MCF 10A (cell line): ENCODE measurements at regions not wholly inside any gene's neighbourhood (a gene's known extent, or its start where the extent isn't known, plus 50 kb on each side); places are given as distances from the start of the nearest gene placed in this dataset.

Experiments
- BruUV-seq: library from RNA; stranded (reverse); fragments of 400-500 nt; replicated peaks from 2 replicates; lab custom pipeline; 2021; lab: Mats Ljungman, UMichigan
- CTCF ChIA-PET: fragments of 300-600 bp; sonication (Branson Sonifier 250); formaldehyde crosslinking; extraction: SDS; loops from one replicate; lab custom pipeline; 2021; ENCODE audit warnings: antibody characterized with exemption, inconsistent platforms; lab: Yijun Ruan, JAX
- POLR2A ChIA-PET: fragments of 300-600, 350-650 bp; sonication (Branson Sonifier 250); formaldehyde crosslinking; extraction: SDS; loops from one replicate; lab custom pipeline; 2020; ENCODE audit warnings: antibody characterized with exemption, inconsistent platforms; lab: Yijun Ruan, JAX
- DNase-seq: peaks from one replicate; pipeline ENCODE4 v3.0.0-alpha.2; 2018; ENCODE audit not compliant: unreplicated experiment
- H3K27ac Mint-ChIP-seq: one replicate; pipeline ENCODE4 v1.8.0; 2022; ENCODE audit warnings: mild to moderate bottlenecking, low read depth, mixed read lengths; ENCODE audit not compliant: unreplicated experiment
- H3K27me3 Mint-ChIP-seq: one replicate; pipeline ENCODE4 v1.8.0; 2022; ENCODE audit warnings: mixed read lengths; ENCODE audit not compliant: insufficient read depth, unreplicated experiment
- H3K36me3 Mint-ChIP-seq: one replicate; pipeline ENCODE4 v1.8.0; 2022; ENCODE audit warnings: mild to moderate bottlenecking, moderate library complexity, mixed read lengths; ENCODE audit not compliant: insufficient read depth, unreplicated experiment
- H3K4me1 Mint-ChIP-seq: one replicate; pipeline ENCODE4 v1.8.0; 2022; ENCODE audit warnings: mixed read lengths; ENCODE audit not compliant: insufficient read depth, unreplicated experiment
- H3K4me3 Mint-ChIP-seq: one replicate; pipeline ENCODE4 v1.8.0; 2022; ENCODE audit warnings: mild to moderate bottlenecking, moderate library complexity, mixed read lengths; ENCODE audit not compliant: unreplicated experiment
- H3K9me3 Mint-ChIP-seq: one replicate; pipeline ENCODE4 v1.8.0; 2022; ENCODE audit warnings: mixed read lengths; ENCODE audit not compliant: unreplicated experiment
- CTCF ChIP-seq: fragments of 200-600 bp; IDR thresholded peaks from one replicate; pipeline ENCODE4 v1.8.0; 2022; ENCODE audit warnings: antibody characterized with exemption, mild to moderate bottlenecking; ENCODE audit not compliant: unreplicated experiment
- intact Hi-C: fragments of 100-400 bp; cut with micrococcal nuclease; formaldehyde crosslinking; loops from 2 replicates; pipeline ENCODE4 v1.14.1; 2022

DNA sequence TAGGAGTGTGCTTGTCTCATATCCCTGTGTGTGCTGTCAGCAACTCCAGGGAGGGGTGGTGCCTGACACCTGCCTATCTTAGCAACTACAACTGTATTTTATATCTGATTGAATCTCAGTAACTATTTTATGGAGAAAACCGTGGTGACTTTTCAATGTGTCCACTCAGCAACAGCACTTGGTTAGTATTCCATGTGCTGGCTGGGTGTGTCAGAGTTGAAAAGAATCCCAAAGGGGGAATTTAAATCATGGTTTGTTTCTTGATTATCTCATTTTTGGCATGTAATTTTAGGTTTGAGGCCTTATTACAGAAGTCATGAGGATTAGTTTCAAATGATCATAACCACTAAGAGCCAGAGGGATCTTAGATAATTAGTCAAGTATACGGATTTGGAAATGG is 425.7 kb upstream of the FZD8 start:
- ChIA-PET POLR2A (interaction anchor here (0.6 kb wide), 1 partner anchor 22 kb away, joined by 3 read pairs; no protein-coding TSS in a partner anchor), CTCF (interaction anchor here (0.5 to 0.6 kb wide), 2 partner anchors 120 to 789 kb away, joined by 3 to 4 read pairs; no protein-coding TSS in a partner anchor)
- intact Hi-C loops = no loop called here
- Mint-ChIP-seq H3K27ac (no peak overlapping the region), H3K27me3 (no peaks in the 10 kb centered on the region), H3K36me3 (no peaks in the 10 kb centered on the region), H3K9me3 (no peaks in the 10 kb centered on the region), H3K4me1 (peaks cover 5% of the 10 kb centered on the region), H3K4me3 (no peak overlapping the region)
- no TSS peak for BruUV-seq
- TF ChIP-seq CTCF = no peak
- DNase-seq = no peak

- no TSS peak for BruUV-seq
Measured at GRCh38 chr10:36066850-36067249, 424.8 kb upstream of the FZD8 start.

DNA sequence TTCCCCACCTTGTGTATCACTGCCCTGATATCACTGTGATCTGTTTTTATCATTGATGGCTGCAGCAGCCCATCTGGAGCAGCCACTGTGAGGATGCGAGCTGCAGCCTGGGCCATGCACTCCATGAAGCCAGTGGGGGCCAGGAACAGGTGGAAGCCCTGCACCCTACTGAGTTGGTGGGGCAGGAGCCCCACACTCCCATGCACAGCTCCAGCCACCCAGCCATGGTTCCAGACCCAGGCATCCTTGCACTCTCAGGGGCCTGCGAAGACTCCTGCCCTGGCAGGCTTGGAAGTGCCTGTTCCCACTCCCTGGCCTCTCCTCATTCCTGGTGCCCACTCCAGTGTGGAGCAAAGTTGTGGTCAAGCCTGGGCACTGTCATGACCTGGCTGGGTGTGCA is 424.0 kb upstream of the FZD8 start:
- H3K27ac Mint-ChIP-seq = no peak overlapping the region
- ChIA-PET POLR2A (no interaction called here), CTCF (interaction anchor here (0.6 kb wide), 1 partner anchor 34 kb away, joined by 5 read pairs; no protein-coding TSS in a partner anchor)
- no peaks in the 10 kb centered on the region for H3K4me1 Mint-ChIP-seq
- no peaks in the 10 kb centered on the region for H3K9me3 Mint-ChIP-seq
- no peak for DNase-seq
- no peaks in the 10 kb centered on the region for H3K36me3 Mint-ChIP-seq
- no peaks in the 10 kb centered on the region for H3K27me3 Mint-ChIP-seq
- no peak overlapping the region for H3K4me3 Mint-ChIP-seq
- no peak for TF ChIP-seq CTCF
- intact Hi-C loops = no loop called here
- BruUV-seq = no TSS peak

More at GRCh38 chr10:36066850-36067249, 424.8 kb upstream of the FZD8 start:
- CTCF ChIA-PET = no interaction called here
- Mint-ChIP-seq H3K27me3 (no peaks in the 10 kb centered on the region), H3K36me3 (no peaks in the 10 kb centered on the region), H3K4me3 (no peak overlapping the region), H3K9me3 (no peaks in the 10 kb centered on the region), H3K27ac (no peak overlapping the region), H3K4me1 (no peaks in the 10 kb centered on the region)
- TF ChIP-seq CTCF = no peak
- intact Hi-C loops = no loop called here
- no peak for DNase-seq
- POLR2A ChIA-PET = interaction anchor here (0.6 kb wide), 1 partner anchor 51 kb away, joined by 3 read pairs; no protein-coding TSS in a partner anchor

DNA sequence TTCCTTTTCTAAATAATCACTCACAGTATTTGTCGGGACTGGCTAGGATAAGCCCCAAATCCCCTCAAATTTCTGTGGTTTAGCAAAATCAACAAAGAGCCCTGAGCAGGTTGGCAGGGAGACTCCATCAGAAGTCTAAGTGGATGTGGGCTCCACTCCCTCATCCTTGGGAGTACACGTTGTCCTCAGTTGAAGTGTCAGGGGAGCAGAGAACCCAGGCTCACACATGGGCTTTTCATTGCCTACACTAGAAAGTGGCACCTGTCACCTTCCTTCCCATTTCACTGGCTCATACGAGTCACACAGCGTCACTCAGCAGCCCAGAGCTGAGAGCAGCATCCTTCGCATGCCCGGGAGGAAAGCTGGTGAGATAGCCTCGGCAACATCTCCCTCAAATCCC is 421.3 kb upstream of the FZD8 start:
- TF ChIP-seq CTCF = no peak
- POLR2A ChIA-PET = no interaction called here
- DNase-seq = no peak

More for the DNA sequence above, 421.3 kb upstream of the FZD8 start:
- H3K27me3 Mint-ChIP-seq = no peaks in the 10 kb centered on the region
- no peaks in the 10 kb centered on the region for H3K9me3 Mint-ChIP-seq
- intact Hi-C loops = no loop called here
- no peaks in the 10 kb centered on the region for H3K36me3 Mint-ChIP-seq
- BruUV-seq = no TSS peak
- CTCF ChIA-PET = no interaction called here
- H3K4me3 Mint-ChIP-seq = no peak overlapping the region
- no peak overlapping the region for H3K27ac Mint-ChIP-seq
- no peaks in the 10 kb centered on the region for H3K4me1 Mint-ChIP-seq
